Effector CD4-positive, alpha-beta T cell (primary cell): ENCODE measurements at regions not wholly inside any gene's neighbourhood (a gene's known extent, or its start where the extent isn't known, plus 50 kb on each side); places are given as distances from the start of the nearest gene placed in this dataset.
"Not testable (repeated sequence)": the region's sequence is repeated elsewhere in the genome, so short reads cannot be mapped to it uniquely, and the experiment has no call there.

ENCODE experiments used
- DNase-seq: peaks from one replicate; pipeline ENCODE4 v3.0.0-alpha.2; 2020

DNA sequence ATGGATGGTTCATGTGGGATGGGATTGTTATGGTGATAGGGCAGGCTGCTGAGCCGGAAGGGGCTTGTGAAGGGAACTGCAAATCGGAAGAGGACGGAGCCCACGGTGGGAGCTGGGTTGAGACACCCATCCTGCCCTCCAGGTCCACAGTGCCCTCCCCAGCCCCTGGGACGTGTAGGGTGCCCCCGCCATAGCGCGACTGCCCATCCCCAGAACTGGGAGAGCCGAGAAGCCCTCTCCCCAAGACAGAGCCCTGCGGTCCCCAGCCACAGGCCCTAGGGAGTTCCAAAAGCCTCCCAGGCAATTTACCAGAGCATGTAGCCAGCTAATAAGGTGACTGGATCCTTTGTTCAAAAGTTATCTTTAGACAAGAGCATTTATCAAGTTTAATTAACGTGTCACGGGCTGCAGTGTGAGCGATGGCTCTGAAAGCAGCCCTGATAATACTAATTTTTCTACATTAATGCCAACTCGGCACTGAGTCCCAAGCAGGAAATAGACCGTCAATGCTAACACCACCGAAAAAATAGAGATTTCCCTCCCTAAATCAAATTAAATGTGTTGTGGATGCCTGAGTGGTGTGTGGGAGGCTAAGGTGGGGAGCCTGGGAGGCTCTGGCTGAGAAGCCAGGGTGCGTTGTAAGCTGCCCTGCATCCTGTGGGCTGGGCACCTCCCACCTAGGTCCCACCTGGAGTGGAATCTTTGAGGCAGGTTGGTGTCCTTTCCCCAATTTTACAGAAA lies 76.8 kb upstream of the RTL6 start:
- DNase-seq = no peak

DNA sequence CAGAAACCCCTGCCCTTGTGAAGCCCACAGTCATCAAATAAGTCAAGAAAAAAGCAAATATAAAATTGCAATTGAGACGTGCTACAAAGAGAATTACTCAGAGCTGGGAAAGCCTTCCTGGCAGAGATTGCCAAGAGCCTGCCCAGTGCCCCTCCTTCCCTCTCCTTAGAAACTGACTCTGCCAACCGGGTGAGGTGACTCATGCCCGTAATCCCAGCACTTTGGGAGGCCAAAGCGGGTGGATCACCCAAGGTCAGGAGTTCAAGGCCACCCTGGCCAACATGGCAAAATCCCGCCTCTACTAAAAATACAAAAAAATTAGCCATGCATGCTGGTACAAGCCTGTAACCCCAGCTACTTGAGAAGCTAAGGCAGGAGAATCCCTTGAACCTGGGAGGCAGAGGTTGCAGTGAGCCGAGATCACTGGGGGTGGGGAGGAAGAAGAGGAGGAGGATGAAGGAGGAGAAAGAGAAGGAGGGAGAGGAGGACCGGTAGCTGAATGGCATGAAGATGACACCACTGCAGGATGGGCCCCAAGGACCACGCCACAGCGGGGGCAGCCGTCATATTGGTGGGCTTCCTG lies 76.1 kb upstream of the RTL6 start:
- no peak for DNase-seq

DNA sequence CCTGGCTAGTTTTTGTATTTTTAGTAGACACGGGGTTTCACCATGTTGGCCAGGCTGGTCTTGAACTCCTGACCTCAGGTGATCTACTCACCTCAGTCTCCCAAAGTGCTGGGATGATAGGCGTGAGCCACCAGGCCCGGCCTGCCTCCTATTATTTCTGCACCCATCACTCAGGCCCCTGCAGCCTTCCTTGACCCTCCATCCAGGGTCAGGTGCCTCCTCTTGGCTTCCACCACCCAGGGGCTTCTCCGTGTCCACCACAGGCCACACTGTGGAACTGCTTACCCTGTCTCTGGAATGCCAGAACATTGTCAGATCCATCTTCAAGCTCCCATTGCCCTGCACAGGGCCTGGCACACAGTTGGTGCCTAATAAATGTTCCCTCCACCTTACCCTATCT lies 75.4 kb upstream of the RTL6 start:
- no peak for DNase-seq

GRCh38 chr22:44572414-44573207 lies 74.6 kb upstream of the RTL6 start:
- no peak for DNase-seq

GRCh38 chr22:44571566-44572413 lies 73.8 kb upstream of the RTL6 start:
- DNase-seq = no peak

GRCh38 chr22:44570476-44571445 lies 72.7 kb upstream of the RTL6 start:
- DNase-seq = no peak

GRCh38 chr22:44569561-44569991 lies 71.5 kb upstream of the RTL6 start:
- DNase-seq = no peak

DNA sequence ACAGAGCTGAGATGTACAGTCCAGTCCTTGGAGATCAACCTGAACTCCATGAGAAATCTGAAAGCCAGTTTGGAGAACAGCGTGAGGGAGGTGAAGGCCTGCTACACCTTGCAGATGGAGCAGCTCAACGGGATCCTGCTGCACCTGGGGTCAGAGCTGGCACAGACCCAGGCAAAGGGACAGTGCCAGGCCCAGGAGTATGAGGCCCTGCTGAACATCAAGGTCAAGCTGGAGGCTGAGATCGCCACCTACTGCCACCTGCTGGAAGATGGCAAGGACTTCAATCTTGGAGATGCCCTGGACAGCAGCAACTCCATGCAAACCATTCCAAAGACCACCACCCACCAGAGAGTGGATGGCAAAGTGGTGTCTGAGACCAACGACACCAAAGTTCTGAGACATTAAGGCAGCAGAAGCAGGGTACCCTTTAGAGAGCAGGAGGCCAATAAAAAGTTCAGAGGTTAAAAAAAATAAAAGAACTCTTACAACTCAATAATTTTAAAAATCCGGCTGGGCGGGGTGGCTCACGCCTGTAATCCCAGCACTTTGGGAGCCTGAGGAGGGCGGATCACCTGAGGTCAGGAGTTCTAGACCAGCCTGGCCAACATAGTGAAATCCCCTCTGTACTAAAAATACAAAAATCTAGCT lies 69.9 kb upstream of the RTL6 start:
- peak; percentile 25 for DNase-seq

GRCh38 chr22:44567378-44567841 lies 69.4 kb upstream of the RTL6 start:
- not testable (repeated sequence) for DNase-seq

- DNase-seq = no peak
These were observed 68.9 kb upstream of the RTL6 start for GRCh38 chr22:44566911-44567310.

GRCh38 chr22:44562651-44563050 lies 64.6 kb upstream of the RTL6 start:
- DNase-seq = not testable (repeated sequence)

GRCh38 chr22:44561139-44561840 lies 63.3 kb upstream of the RTL6 start:
- no peak for DNase-seq

GRCh38 chr22:44558671-44559070 lies 60.6 kb upstream of the RTL6 start:
- DNase-seq = not testable (repeated sequence)

GRCh38 chr22:44557872-44558271 lies 59.8 kb upstream of the RTL6 start:
- not testable (repeated sequence) for DNase-seq

GRCh38 chr22:44557064-44557748 lies 59.2 kb upstream of the RTL6 start:
- no peak for DNase-seq

GRCh38 chr22:44555597-44555996 lies 57.6 kb upstream of the RTL6 start:
- DNase-seq = no peak

- no peak for DNase-seq
These were observed 57.0 kb upstream of the RTL6 start for GRCh38 chr22:44555046-44555445.

DNA sequence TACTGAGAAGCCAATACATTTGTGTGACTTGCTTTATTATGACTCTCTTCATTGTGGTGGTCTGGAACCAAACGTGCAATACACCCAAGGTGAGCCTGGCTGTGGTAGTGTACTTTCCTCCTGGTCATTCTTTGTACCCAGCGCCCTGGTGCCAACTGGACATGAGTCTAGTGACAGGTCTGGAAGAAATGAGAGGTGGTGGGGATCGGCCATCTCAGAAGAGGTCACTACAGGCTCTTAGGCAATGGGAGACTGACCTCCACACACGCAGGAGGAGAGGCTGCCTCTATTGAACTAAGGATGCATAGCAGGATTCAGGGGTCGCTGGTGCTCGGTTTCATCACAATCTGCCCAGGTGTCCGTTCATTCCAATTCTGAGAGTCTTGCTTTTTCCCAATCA lies 56.4 kb upstream of the RTL6 start:
- DNase-seq = no peak

DNA sequence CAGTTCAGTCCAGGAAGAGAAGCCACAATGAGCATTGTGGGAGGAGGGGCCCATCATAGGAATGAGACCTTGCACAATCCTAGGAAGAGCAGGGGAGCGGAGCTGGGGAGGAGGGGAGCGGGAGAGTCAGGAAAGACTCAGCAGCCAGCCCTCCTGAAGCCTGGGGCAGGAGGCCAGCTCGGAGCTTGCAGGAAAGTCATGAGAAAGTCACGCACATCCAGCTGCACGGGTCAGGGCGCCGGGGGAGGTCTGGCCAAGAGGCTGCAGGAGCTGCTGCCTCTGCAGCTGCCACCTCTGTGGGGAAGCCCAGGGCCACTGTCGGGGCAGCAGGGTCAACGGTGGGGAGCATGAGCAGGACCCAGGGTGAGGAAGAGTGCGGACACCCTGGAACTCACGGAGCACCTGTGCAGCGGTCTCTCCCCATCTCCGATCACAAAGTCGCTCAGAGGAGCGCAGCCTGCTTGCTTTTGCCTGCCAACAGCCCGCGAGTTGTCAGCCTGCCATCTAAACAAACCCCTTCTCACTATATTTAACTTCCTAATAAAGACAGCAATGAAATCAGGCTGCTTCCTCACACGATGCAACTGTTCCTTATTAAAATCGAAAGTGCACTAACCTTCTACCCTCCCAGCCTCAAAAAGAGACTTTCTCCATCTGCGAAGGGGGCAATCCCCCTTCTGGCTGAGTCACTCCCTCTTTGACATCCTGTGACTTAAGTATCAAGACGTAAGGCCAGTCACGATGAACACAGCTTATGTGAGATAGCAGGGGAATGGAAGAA lies 52.9 kb upstream of the RTL6 start:
- no peak for DNase-seq
